Glutamatergic neuron (in vitro differentiated cells): ENCODE measurements at regions not wholly inside any gene's neighbourhood (a gene's known extent, or its start where the extent isn't known, plus 50 kb on each side); places are given as distances from the start of the nearest gene placed in this dataset.

ENCODE experiments used
- DNase-seq: peaks from one replicate; pipeline ENCODE4 v3.0.0; 2022
- H3K27ac Mint-ChIP-seq: one replicate; pipeline ENCODE4 v1.8.0; 2020; ENCODE audit warnings: mild to moderate bottlenecking, mixed read lengths, inconsistent platforms; ENCODE audit not compliant: unreplicated experiment
- H3K27me3 Mint-ChIP-seq: one replicate; pipeline ENCODE4 v1.8.0; 2020; ENCODE audit warnings: mild to moderate bottlenecking, moderate library complexity, mixed read lengths, inconsistent platforms; ENCODE audit not compliant: unreplicated experiment
- H3K36me3 Mint-ChIP-seq: one replicate; pipeline ENCODE4 v1.8.0; 2020; ENCODE audit warnings: mild to moderate bottlenecking, mixed read lengths, inconsistent platforms; ENCODE audit not compliant: unreplicated experiment
- H3K4me1 Mint-ChIP-seq: one replicate; pipeline ENCODE4 v1.8.0; 2020; ENCODE audit warnings: mild to moderate bottlenecking, low read depth, mixed read lengths, inconsistent platforms; ENCODE audit not compliant: unreplicated experiment
- H3K4me3 Mint-ChIP-seq: one replicate; pipeline ENCODE4 v1.8.0; 2020; ENCODE audit warnings: mild to moderate bottlenecking, mixed read lengths, inconsistent platforms; ENCODE audit not compliant: unreplicated experiment
- H3K9me3 Mint-ChIP-seq: one replicate; pipeline ENCODE4 v1.8.0; 2020; ENCODE audit warnings: mild to moderate bottlenecking, moderate library complexity, mixed read lengths, inconsistent platforms; ENCODE audit not compliant: unreplicated experiment
- CTCF ChIP-seq: fragments of 200-600 bp; sonication (generic); IDR thresholded peaks from one replicate; pipeline ENCODE4 v1.5.0; 2021; ENCODE audit not compliant: partially characterized antibody, unreplicated experiment

GRCh38 chr1:31497601-31498000, 78.7 kb upstream of the TINAGL1 start:
- TF ChIP-seq CTCF: no peak
- DNase-seq: no peak
- no peak overlapping the region for H3K27ac Mint-ChIP-seq
- H3K4me3 Mint-ChIP-seq: no peak overlapping the region
- no peaks in the 10 kb centered on the region for H3K36me3 Mint-ChIP-seq
- H3K27me3 Mint-ChIP-seq: peaks cover 4% of the 10 kb centered on the region
- H3K4me1 Mint-ChIP-seq: peaks cover 6% of the 10 kb centered on the region
- H3K9me3 Mint-ChIP-seq: no peaks in the 10 kb centered on the region

GRCh38 chr1:31498376-31499040, 77.8 kb upstream of the TINAGL1 start:
- TF ChIP-seq CTCF: no peak

GRCh38 chr1:31501505-31501904, 74.8 kb upstream of the TINAGL1 start:
- Mint-ChIP-seq H3K4me1 (peaks cover 8% of the 10 kb centered on the region), H3K4me3 (no peak overlapping the region), H3K27ac (no peak overlapping the region), H3K9me3 (no peaks in the 10 kb centered on the region), H3K36me3 (no peaks in the 10 kb centered on the region), H3K27me3 (peaks cover 4% of the 10 kb centered on the region)
- no peak for DNase-seq
- TF ChIP-seq CTCF: peak; percentile 42

More at GRCh38 chr1:31498376-31499040, 77.8 kb upstream of the TINAGL1 start:
- Mint-ChIP-seq H3K4me1 (peaks cover 8% of the 10 kb centered on the region), H3K27me3 (peaks cover 4% of the 10 kb centered on the region), H3K36me3 (no peaks in the 10 kb centered on the region), H3K27ac (no peak overlapping the region), H3K4me3 (no peak overlapping the region), H3K9me3 (no peaks in the 10 kb centered on the region)
- no peak for DNase-seq

- H3K4me1 Mint-ChIP-seq: peaks cover 8% of the 10 kb centered on the region
- no peak overlapping the region for H3K4me3 Mint-ChIP-seq
- DNase-seq: no peak
- H3K36me3 Mint-ChIP-seq: no peaks in the 10 kb centered on the region
- no peaks in the 10 kb centered on the region for H3K9me3 Mint-ChIP-seq
- H3K27me3 Mint-ChIP-seq: peaks cover 4% of the 10 kb centered on the region
- no peak overlapping the region for H3K27ac Mint-ChIP-seq
- no peak for TF ChIP-seq CTCF
These were observed 74.1 kb upstream of the TINAGL1 start for GRCh38 chr1:31502253-31502652.

- H3K27ac Mint-ChIP-seq: no peak overlapping the region
- H3K27me3 Mint-ChIP-seq: peaks cover 4% of the 10 kb centered on the region
- H3K9me3 Mint-ChIP-seq: no peaks in the 10 kb centered on the region
- no peak for DNase-seq
- no peaks in the 10 kb centered on the region for H3K36me3 Mint-ChIP-seq
- peaks cover 8% of the 10 kb centered on the region for H3K4me1 Mint-ChIP-seq
- no peak for TF ChIP-seq CTCF
- no peak overlapping the region for H3K4me3 Mint-ChIP-seq
These were observed 73.3 kb upstream of the TINAGL1 start for GRCh38 chr1:31502926-31503511.
